GM12872 (cell line): ENCODE measurements at regions not wholly inside any gene's neighbourhood (a gene's known extent, or its start where the extent isn't known, plus 50 kb on each side); places are given as distances from the start of the nearest gene placed in this dataset.
A peak's percentile ranks its signal among the peaks of the same experiment; 100 is the strongest.

Source experiments
- CTCF ChIP-seq: IDR thresholded peaks from 3 replicates; pipeline ENCODE4 v1.5.1; 2011; ENCODE audit warnings: low read depth, mild to moderate bottlenecking, low read length, moderate library complexity; ENCODE audit not compliant: insufficient read depth

GRCh38 chr16:33844533-33844932 lies 385.1 kb downstream of the TP53TG3F start:
- peak; percentile 7; the same call in 1 of the 3 replicates for TF ChIP-seq CTCF
